Naive thymus-derived CD4-positive, alpha-beta T cell (primary cell): ENCODE measurements at regions not wholly inside any gene's neighbourhood (a gene's known extent, or its start where the extent isn't known, plus 50 kb on each side); places are given as distances from the start of the nearest gene placed in this dataset.

ENCODE experiments used
- ATAC-seq: fragments of 150-1000 bp; cut with Tn5 transposase; 2 replicates; pipeline ENCODE4 v1.10.0; 2021; ENCODE audit warnings: mild to moderate bottlenecking, moderate library complexity
- CTCF ChIA-PET: fragments of 350-600 bp; sonication (Branson Sonifier 250); formaldehyde crosslinking; loops from one replicate; lab custom pipeline; 2021; ENCODE audit warnings: antibody characterized with exemption; lab: Charles Lee
- POLR2A ChIA-PET: fragments of 350-600 bp; sonication (Branson Sonifier 250); formaldehyde crosslinking; loops from one replicate; lab custom pipeline; 2021; ENCODE audit warnings: antibody characterized with exemption, inconsistent platforms; lab: Charles Lee
- DNase-seq, 9 donors: peaks; one replicate each; pipeline versions ENCODE4 v3.0.0 to v3.0.0-alpha.2; 2020 to 2022; ENCODE audit warnings: mixed read lengths in 1 of 9
- H3K27ac ChIP-seq: one replicate; pipeline ENCODE4 v1.7.0; 2013; ENCODE audit warnings: mild to moderate bottlenecking, low read depth, low read length, moderate library complexity
- H3K27me3 ChIP-seq, 2 donors: one replicate each; pipeline ENCODE4 v1.7.0; 2013; ENCODE audit warnings: low read length in 2 of 2, mild to moderate bottlenecking in 2 of 2, moderate library complexity in 2 of 2; ENCODE audit not compliant: control insufficient read depth in 2 of 2, insufficient read depth in 2 of 2
- H3K36me3 ChIP-seq, 3 experiments: 1 replicate in 2 of 3; 2 replicates in 1 of 3; pipeline ENCODE4 v1.7.0; 2013; ENCODE audit warnings: low read length in 3 of 3, mild to moderate bottlenecking in 3 of 3, moderate library complexity in 1 of 3; ENCODE audit not compliant: insufficient read depth in 3 of 3, control insufficient read depth in 2 of 3
- H3K4me1 ChIP-seq, 2 donors: one replicate each; pipeline ENCODE4 v1.7.0; 2013; ENCODE audit warnings: low read length in 2 of 2, mild to moderate bottlenecking in 2 of 2, moderate library complexity in 1 of 2; ENCODE audit not compliant: control insufficient read depth in 2 of 2, insufficient read depth in 2 of 2
- H3K4me3 ChIP-seq: 2 replicates; pipeline ENCODE4 v1.7.0; 2013; ENCODE audit warnings: mild to moderate bottlenecking, low read length
- H3K9me3 ChIP-seq, 3 experiments: 1 replicate in 2 of 3; 2 replicates in 1 of 3; pipeline ENCODE4 v1.7.0; 2013; ENCODE audit warnings: low read length in 3 of 3; ENCODE audit not compliant: control insufficient read depth in 2 of 3
- H3K27ac Mint-ChIP-seq, 9 donors: one replicate each; pipeline ENCODE4 v1.8.0; 2020 to 2022; ENCODE audit warnings: mixed read lengths in 9 of 9, mild to moderate bottlenecking in 8 of 9, moderate library complexity in 5 of 9, inconsistent platforms in 2 of 9
- H3K27me3 Mint-ChIP-seq, 5 donors: one replicate each; pipeline ENCODE4 v1.8.0; 2021 to 2022; ENCODE audit warnings: mixed read lengths in 5 of 5, mild to moderate bottlenecking in 1 of 5
- H3K36me3 Mint-ChIP-seq, 5 donors: one replicate each; pipeline ENCODE4 v1.8.0; 2020 to 2022; ENCODE audit warnings: mixed read lengths in 5 of 5, mild to moderate bottlenecking in 3 of 5, inconsistent platforms in 1 of 5
- H3K4me1 Mint-ChIP-seq, 7 donors: one replicate each; pipeline ENCODE4 v1.8.0; 2020 to 2022; ENCODE audit warnings: mixed read lengths in 7 of 7, mild to moderate bottlenecking in 3 of 7, inconsistent platforms in 1 of 7
- H3K4me3 Mint-ChIP-seq, 10 donors: one replicate each; pipeline ENCODE4 v1.8.0; 2020 to 2022; ENCODE audit warnings: mild to moderate bottlenecking in 10 of 10, mixed read lengths in 10 of 10, moderate library complexity in 6 of 10, inconsistent platforms in 2 of 10
- H3K9me3 Mint-ChIP-seq, 11 donors: one replicate each; pipeline ENCODE4 v1.8.0; 2020 to 2022; ENCODE audit warnings: mixed read lengths in 11 of 11, mild to moderate bottlenecking in 4 of 11, inconsistent platforms in 1 of 11, moderate library complexity in 1 of 11
- intact Hi-C, 2 donors: fragments of 100-400 bp; cut with micrococcal nuclease; formaldehyde crosslinking; loops; one replicate each; pipeline ENCODE4 v1.15.1; 2023

DNA sequence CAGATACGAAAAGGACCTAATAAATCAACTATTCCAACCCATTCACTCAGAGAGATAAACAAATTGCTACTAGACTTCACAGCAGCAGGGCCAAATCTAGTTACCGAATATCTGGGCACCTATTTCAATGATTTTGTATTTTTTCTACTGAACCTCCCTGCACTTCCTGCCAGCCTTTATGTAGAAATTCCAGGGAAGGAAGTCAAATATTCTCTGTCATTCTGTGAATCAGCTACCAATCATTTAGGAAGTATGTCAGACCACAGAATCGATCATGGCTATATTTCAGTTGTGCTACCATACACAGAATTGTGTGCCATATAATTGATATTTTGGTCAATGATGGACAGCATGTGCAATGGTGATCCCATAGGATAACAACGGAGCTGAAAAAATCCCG, 109.6 kb upstream of the SPOPL start:
- no peaks in the 10 kb centered on the region for H3K9me3 ChIP-seq
- CTCF ChIA-PET: no interaction called here
- Mint-ChIP-seq H3K9me3 (peaks cover 0 to 6% (median 0%) of the 10 kb centered on the region in 11 donors), H3K4me1 (no peaks in the 10 kb centered on the region), H3K4me3 (no peak overlapping the region), H3K27me3 (peaks cover 0 to under 1% (median 0%) of the 10 kb centered on the region in 5 donors), H3K36me3 (no peaks in the 10 kb centered on the region), H3K27ac (no peak overlapping the region)
- no peak overlapping the region for H3K4me3 ChIP-seq
- no peaks in the 10 kb centered on the region for H3K4me1 ChIP-seq
- DNase-seq (no peak), ATAC-seq (no peak)
- no peaks in the 10 kb centered on the region for H3K36me3 ChIP-seq
- intact Hi-C loops: no loop called here
- H3K27ac ChIP-seq: no peak overlapping the region
- POLR2A ChIA-PET: no interaction called here
- H3K27me3 ChIP-seq: no peaks in the 10 kb centered on the region

DNA sequence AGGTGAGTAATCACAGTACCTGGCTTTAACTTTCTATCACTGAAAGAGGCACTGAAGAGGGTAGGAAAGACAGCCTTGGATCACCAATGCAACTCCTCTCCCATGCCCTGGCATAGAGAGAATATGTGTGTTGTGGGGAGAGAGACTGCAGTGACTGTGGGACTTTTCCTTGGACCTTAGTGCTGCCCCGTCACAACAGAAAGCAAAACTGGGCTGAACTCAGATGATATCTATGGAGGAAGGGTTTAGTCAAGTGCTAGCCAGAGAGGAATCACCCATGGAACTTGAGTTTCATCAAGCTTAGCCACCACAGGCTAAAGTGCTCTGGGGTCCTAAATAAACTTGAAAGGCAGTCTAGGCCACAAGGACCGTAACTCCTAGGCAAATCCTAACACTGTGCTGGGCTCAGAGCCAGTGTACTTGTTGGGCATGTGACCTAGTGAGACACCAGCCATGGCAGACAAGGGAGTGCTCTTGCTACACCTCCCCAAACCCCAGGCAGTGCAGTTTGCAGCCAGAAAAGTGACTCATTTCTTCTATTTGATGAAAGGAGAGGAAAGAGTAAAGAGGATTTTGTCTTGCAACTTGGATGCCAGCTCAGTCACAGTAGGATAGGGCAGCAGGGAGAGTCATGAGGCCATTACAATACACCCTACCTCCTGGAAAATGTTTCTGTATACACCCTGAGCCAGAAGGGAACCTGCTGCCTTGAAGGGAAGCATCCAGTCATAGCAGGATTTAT, 105.8 kb upstream of the SPOPL start:
- Histone ChIP-seq H3K4me1 (no peaks in the 10 kb centered on the region), H3K36me3 (no peaks in the 10 kb centered on the region), H3K4me3 (no peak overlapping the region), H3K27me3 (no peaks in the 10 kb centered on the region), H3K27ac (no peak overlapping the region), H3K9me3 (no peaks in the 10 kb centered on the region)
- Mint-ChIP-seq H3K4me1 (no peaks in the 10 kb centered on the region), H3K4me3 (no peak overlapping the region), H3K9me3 (peaks cover 0 to 43% (median 7%) of the 10 kb centered on the region in 11 donors), H3K27ac (no peak overlapping the region), H3K27me3 (peaks cover 0 to 13% (median 5%) of the 10 kb centered on the region in 5 donors), H3K36me3 (peaks cover 0 to 9% (median 0%) of the 10 kb centered on the region in 5 donors)
- ChIA-PET POLR2A (no interaction called here), CTCF (no interaction called here)
- intact Hi-C loops: no loop called here
- DNase-seq (no peak), ATAC-seq (no peak)

DNA sequence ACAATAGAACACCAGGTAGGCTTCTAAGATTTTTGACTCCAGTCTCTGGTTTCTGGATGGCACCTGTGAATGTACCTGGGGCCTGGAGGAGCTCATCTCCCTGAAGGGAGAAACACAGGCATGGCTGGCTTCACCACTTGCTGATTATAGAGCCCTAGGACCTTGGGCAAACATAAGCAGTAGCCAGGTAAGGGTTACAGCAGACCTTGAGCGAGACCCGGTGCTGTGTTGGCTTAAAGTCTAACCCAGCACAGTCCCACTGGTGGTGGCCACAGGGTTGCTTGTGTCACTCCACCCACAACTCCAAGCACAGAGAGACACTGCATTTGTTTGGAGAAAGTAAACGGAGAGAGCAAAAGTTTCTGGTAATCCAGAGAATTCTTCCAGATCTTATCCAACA, 104.7 kb upstream of the SPOPL start:
- ChIA-PET POLR2A (no interaction called here), CTCF (no interaction called here)
- H3K36me3 ChIP-seq: no peaks in the 10 kb centered on the region
- Mint-ChIP-seq H3K27me3 (peaks cover 0 to 13% (median 5%) of the 10 kb centered on the region in 5 donors), H3K27ac (no peak overlapping the region), H3K4me1 (no peaks in the 10 kb centered on the region), H3K9me3 (peaks cover 0 to 54% (median 13%) of the 10 kb centered on the region in 11 donors), H3K36me3 (peaks cover 0 to 9% (median 0%) of the 10 kb centered on the region in 5 donors), H3K4me3 (no peak overlapping the region)
- H3K4me3 ChIP-seq: no peak overlapping the region
- H3K4me1 ChIP-seq: no peaks in the 10 kb centered on the region
- DNase-seq (no peak), ATAC-seq (no peak)
- H3K9me3 ChIP-seq: no peaks in the 10 kb centered on the region
- no peaks in the 10 kb centered on the region for H3K27me3 ChIP-seq
- intact Hi-C loops: no loop called here
- H3K27ac ChIP-seq: no peak overlapping the region

DNA sequence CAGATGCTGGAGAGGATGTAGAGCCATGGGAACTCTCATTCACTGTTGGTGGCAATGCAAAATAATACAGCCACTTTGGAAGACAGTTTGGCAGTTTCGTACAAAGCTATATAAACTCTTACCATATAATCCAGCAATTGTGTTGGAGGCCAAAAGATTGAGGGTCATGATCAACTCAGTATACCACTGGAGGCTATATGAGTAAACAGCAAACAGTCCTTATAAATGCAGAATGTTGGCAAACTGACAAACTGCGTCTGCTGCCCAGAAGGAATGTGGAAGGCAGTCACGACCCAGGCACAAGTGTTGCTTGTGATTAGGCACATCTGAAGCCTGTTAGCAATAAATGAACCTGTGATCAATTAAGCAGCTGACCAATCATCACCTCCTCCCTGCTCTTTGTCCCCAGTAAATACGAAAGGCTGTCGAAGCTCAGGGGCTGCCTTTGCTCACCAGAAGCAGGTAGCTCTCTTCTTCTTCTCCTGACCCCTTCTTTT, 98.1 kb upstream of the SPOPL start:
- Mint-ChIP-seq H3K9me3 (peaks cover 0 to 34% (median 9%) of the 10 kb centered on the region in 11 donors), H3K4me1 (no peaks in the 10 kb centered on the region)
- CTCF ChIA-PET: no interaction called here

DNA sequence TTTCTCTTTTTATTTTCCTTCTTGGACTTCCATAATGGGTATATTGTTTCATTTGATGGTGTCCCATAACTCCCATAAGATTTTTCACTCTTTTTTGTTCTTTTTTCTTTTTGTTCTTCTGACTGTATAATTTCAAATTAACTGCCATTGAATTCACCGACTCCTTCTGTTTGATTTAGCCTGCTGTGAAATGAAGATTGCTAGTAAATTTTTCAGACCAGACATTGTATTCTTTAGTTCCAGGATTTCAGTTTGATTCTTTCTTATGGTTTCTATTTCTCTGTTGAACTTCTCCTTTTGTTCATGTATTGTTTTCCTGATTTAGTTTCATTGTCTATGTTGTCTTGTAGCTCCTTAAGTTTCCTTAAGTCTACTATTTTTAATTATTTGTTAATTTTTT, 87.6 kb upstream of the SPOPL start:
- ChIA-PET POLR2A (no interaction called here), CTCF (no interaction called here)
- peaks cover 0 to 22% (median 0%) of the 10 kb centered on the region in 3 experiments for H3K9me3 ChIP-seq
- H3K4me3 ChIP-seq: no peak overlapping the region
- DNase-seq: no peak
- no peaks in the 10 kb centered on the region for H3K4me1 ChIP-seq
- no peak for ATAC-seq
- H3K36me3 ChIP-seq: no peaks in the 10 kb centered on the region
- H3K9me3 Mint-ChIP-seq: peaks cover 10 to 46% (median 22%) of the 10 kb centered on the region in 11 donors
- intact Hi-C loops: no loop called here
- H3K4me1 Mint-ChIP-seq: no peaks in the 10 kb centered on the region
- no peak overlapping the region for H3K27ac ChIP-seq
- peaks cover 0 to 8% (median 0%) of the 10 kb centered on the region in 5 donors for H3K27me3 Mint-ChIP-seq
- H3K4me3 Mint-ChIP-seq: no peak overlapping the region
- H3K27me3 ChIP-seq: no peaks in the 10 kb centered on the region
- no peak overlapping the region for H3K27ac Mint-ChIP-seq
- H3K36me3 Mint-ChIP-seq: peaks cover 0 to 9% (median 4%) of the 10 kb centered on the region in 5 donors

More for the DNA sequence above, 98.1 kb upstream of the SPOPL start:
- Histone ChIP-seq H3K9me3 (no peaks in the 10 kb centered on the region), H3K4me1 (no peaks in the 10 kb centered on the region), H3K27me3 (no peaks in the 10 kb centered on the region), H3K4me3 (no peak overlapping the region), H3K36me3 (no peaks in the 10 kb centered on the region), H3K27ac (no peak overlapping the region)
- no peak for DNase-seq
- no peak overlapping the region for H3K4me3 Mint-ChIP-seq
- H3K36me3 Mint-ChIP-seq: no peaks in the 10 kb centered on the region
- ATAC-seq: no peak
- H3K27ac Mint-ChIP-seq: no peak overlapping the region
- peaks cover 0 to 3% (median 0%) of the 10 kb centered on the region in 5 donors for H3K27me3 Mint-ChIP-seq
- POLR2A ChIA-PET: no interaction called here
- intact Hi-C loops: no loop called here

DNA sequence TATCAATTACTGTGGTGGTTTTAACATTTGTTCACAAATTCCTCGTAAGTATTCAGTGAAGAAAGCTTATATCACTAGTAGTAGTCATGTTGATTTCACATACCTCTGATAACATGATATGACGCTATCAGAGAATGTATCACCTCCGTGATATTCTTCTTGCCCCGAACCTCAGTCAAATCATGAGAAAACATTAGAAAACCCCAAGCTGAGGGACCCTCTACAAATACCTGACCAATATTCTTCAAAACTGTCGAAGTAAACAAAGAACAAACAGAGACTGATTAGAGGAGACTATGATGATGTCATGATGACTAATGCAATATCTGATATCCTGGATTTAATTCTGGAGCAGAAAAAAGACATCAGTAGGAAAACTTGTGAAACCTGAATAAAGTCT, 85.6 kb upstream of the SPOPL start:
- DNase-seq (no peak), ATAC-seq (no peak)
- ChIA-PET POLR2A (no interaction called here), CTCF (no interaction called here)
- Histone ChIP-seq H3K27ac (no peak overlapping the region), H3K9me3 (peaks cover 0 to 18% (median 0%) of the 10 kb centered on the region in 3 experiments), H3K27me3 (no peaks in the 10 kb centered on the region), H3K4me1 (no peaks in the 10 kb centered on the region), H3K36me3 (no peaks in the 10 kb centered on the region), H3K4me3 (no peak overlapping the region)
- H3K27me3 Mint-ChIP-seq: peaks cover 0 to 8% (median 0%) of the 10 kb centered on the region in 5 donors
- no peak overlapping the region for H3K4me3 Mint-ChIP-seq
- intact Hi-C loops: no loop called here
- peaks cover 10 to 40% (median 18%) of the 10 kb centered on the region in 11 donors for H3K9me3 Mint-ChIP-seq
- H3K4me1 Mint-ChIP-seq: no peaks in the 10 kb centered on the region
- H3K36me3 Mint-ChIP-seq: peaks cover 0 to 9% (median 4%) of the 10 kb centered on the region in 5 donors
- H3K27ac Mint-ChIP-seq: no peak overlapping the region

DNA sequence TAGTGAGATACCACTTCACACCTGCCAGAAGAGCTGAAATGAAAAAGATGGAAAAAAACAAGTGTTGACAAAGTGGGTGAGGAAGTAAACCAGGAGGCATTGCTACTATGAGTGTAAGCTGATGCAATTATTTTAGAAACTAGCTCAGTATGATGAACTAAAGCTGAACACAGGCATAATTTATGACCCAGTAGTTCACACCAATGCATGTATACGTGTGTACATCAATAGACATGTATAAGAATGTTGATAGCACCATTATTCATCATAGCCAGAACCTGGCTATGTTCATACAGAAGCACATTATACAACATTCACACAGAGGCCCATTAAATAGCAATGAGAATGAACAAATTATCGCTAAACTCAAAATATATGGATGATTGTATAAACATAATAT, 83.1 kb upstream of the SPOPL start:
- DNase-seq (no peak), ATAC-seq (no peak)
- ChIA-PET POLR2A (no interaction called here), CTCF (no interaction called here)
- Histone ChIP-seq H3K4me1 (no peaks in the 10 kb centered on the region), H3K36me3 (no peaks in the 10 kb centered on the region), H3K27me3 (no peaks in the 10 kb centered on the region), H3K4me3 (no peak overlapping the region), H3K9me3 (peaks cover 0 to 11% (median 0%) of the 10 kb centered on the region in 3 experiments), H3K27ac (no peak overlapping the region)
- peaks cover 0 to 7% (median 0%) of the 10 kb centered on the region in 5 donors for H3K27me3 Mint-ChIP-seq
- H3K4me1 Mint-ChIP-seq: no peaks in the 10 kb centered on the region
- intact Hi-C loops: no loop called here
- H3K36me3 Mint-ChIP-seq: peaks cover 0 to 9% (median 4%) of the 10 kb centered on the region in 5 donors
- H3K4me3 Mint-ChIP-seq: no peak overlapping the region
- H3K27ac Mint-ChIP-seq: no peak overlapping the region
- H3K9me3 Mint-ChIP-seq: peaks cover 5 to 20% (median 12%) of the 10 kb centered on the region in 11 donors
